MM.1S (cell line): ENCODE measurements at regions not wholly inside any gene's neighbourhood (a gene's known extent, or its start where the extent isn't known, plus 50 kb on each side); places are given as distances from the start of the nearest gene placed in this dataset.

Source experiments
- EZH2 ChIP-seq: fragments of 300-600 bp; sonication (generic); optimal IDR thresholded peaks from 2 replicates; pipeline ENCODE3; 2017; ENCODE audit warnings: low read depth, mild to moderate bottlenecking, antibody characterized with exemption, low read length, mixed read lengths
- EZH2phosphoT487 ChIP-seq: fragments of 300-600 bp; sonication (generic); IDR thresholded peaks from 2 replicates; pipeline ENCODE4 v1.6.1; 2018; ENCODE audit warnings: antibody characterized with exemption, low read length
- TF ChIP-seq, protein P1 (sequence below): fragments of 300-600 bp; sonication (generic); IDR thresholded peaks from 2 replicates; pipeline ENCODE4 v1.5.1; 2016; ENCODE audit warnings: antibody characterized with exemption, low read length, mixed read lengths

DNA sequence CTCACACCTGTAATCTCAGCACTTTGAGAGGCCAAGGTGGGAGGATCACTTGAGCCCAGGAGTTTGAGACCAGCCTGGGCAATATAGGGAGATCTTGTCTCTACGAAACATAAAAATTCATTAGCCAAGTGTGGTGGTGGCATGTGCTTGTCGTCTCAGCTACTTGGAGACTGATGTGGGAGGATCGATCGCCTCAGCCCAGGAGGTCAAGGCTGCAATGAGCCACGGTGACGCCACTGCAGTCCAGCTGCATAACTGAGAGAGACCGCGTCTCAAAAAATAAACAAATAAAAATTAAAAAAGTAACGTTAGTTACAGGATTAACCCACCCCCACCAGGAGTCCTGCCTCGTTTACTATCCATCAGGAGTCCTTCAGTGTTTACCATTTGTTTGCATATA, 345.1 kb downstream of the BTBD3 start:
- TF ChIP-seq, protein P1, sequence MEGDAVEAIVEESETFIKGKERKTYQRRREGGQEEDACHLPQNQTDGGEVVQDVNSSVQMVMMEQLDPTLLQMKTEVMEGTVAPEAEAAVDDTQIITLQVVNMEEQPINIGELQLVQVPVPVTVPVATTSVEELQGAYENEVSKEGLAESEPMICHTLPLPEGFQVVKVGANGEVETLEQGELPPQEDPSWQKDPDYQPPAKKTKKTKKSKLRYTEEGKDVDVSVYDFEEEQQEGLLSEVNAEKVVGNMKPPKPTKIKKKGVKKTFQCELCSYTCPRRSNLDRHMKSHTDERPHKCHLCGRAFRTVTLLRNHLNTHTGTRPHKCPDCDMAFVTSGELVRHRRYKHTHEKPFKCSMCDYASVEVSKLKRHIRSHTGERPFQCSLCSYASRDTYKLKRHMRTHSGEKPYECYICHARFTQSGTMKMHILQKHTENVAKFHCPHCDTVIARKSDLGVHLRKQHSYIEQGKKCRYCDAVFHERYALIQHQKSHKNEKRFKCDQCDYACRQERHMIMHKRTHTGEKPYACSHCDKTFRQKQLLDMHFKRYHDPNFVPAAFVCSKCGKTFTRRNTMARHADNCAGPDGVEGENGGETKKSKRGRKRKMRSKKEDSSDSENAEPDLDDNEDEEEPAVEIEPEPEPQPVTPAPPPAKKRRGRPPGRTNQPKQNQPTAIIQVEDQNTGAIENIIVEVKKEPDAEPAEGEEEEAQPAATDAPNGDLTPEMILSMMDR: no peak
- TF ChIP-seq EZH2 (no peak), EZH2phosphoT487 (no peak)
